ENCODE measurements at regions not wholly inside any gene's neighbourhood (a gene's known extent, or its start where the extent isn't known, plus 50 kb on each side); places are given as distances from the start of the nearest gene placed in this dataset.

DNA sequence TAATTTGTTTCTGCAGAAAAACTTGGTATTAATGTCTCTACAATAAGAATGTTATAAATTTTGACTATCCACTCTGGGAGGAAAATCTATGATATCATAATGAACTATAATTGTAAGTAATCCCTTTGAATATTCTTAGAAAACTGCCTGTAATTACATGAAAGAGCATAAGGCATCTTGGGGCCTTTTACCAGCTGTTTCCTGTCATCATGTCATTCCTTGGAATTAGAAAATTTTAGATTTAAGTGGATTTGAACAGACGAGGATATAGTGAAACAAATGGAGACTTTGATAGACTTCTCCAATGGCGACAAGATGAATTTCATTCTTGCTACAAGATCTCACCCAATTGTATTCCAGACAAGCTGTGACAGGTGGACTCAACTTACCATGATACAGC is 423.4 kb upstream of the FLRT2 start:
- TF ChIP-seq POLR2A (IDR thresholded peaks at IDR 0.05), result no peak
- TF ChIP-seq CTCF (IDR thresholded peaks at IDR 0.05), result no peak
- intact Hi-C loops (cut with DNase I), result no loop called here
- 73 to 84% (median 79%) methylated on average over 2 of the region's 2 CpGs for WGBS, 4 donors
- H3K4me1 ChIP-seq (replicated peaks in 1 of 2), result no peaks in the 10 kb centered on the region
- no peaks in the 10 kb centered on the region for H3K27me3 ChIP-seq
- no peaks in the 10 kb centered on the region for H3K9me3 ChIP-seq (replicated peaks in 1 of 3)
- no peak overlapping the region for H3K4me3 ChIP-seq
- no peak for DNase-seq
- no peak overlapping the region for H3K27ac ChIP-seq
- H3K36me3 ChIP-seq (replicated peaks in 1 of 2), result no peaks in the 10 kb centered on the region

DNA sequence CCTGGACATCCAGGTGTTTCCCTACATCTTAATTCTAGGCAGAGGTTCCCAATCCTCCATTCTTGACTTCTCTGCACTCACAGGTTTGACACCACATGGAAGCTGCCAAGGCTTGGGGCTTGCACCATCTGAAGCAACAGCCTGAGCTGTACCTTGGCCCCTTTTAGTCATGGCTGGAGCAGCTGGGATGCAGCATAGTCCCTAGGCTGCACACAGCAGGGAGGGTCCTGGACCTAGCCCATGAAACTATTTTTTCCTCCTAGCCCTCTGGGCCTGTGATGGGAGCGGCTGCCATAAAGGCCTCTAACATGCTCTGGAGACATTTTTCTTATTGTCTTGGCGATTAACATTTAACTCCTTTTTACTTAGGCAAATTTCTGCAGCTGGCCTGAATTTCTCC is 417.2 kb upstream of the FLRT2 start:
- 89 to 100% (median 93%) methylated on average over 2 of the region's 2 CpGs for WGBS, 4 donors
- TF ChIP-seq POLR2A (IDR thresholded peaks at IDR 0.05) (no peak), CTCF (IDR thresholded peaks at IDR 0.05) (no peak)
- Histone ChIP-seq H3K27me3 (no peaks in the 10 kb centered on the region), H3K4me3 (no peak overlapping the region), H3K4me1 (replicated peaks in 1 of 2) (no peaks in the 10 kb centered on the region), H3K36me3 (replicated peaks in 1 of 2) (no peaks in the 10 kb centered on the region), H3K27ac (no peak overlapping the region), H3K9me3 (replicated peaks in 1 of 3) (no peaks in the 10 kb centered on the region)
- intact Hi-C loops (cut with DNase I), result no loop called here
- DNase-seq, result no peak

GRCh38 chr14:85115921-85116320 is 414.0 kb upstream of the FLRT2 start:
- H3K27ac ChIP-seq, result no peak overlapping the region
- no peak for DNase-seq
- intact Hi-C loops (cut with DNase I), result no loop called here
- H3K27me3 ChIP-seq, result no peaks in the 10 kb centered on the region
- no peak overlapping the region for H3K4me3 ChIP-seq
- H3K9me3 ChIP-seq (replicated peaks in 1 of 3), result no peaks in the 10 kb centered on the region
- TF ChIP-seq CTCF (IDR thresholded peaks at IDR 0.05) (no peak), POLR2A (IDR thresholded peaks at IDR 0.05) (no peak)
- WGBS, 4 donors, result 45 to 69% (median 56%) methylated on average over 1 of the region's 1 CpG
- no peaks in the 10 kb centered on the region for H3K4me1 ChIP-seq (replicated peaks in 1 of 2)
- H3K36me3 ChIP-seq (replicated peaks in 1 of 2), result no peaks in the 10 kb centered on the region

GRCh38 chr14:85118274-85118673 is 411.7 kb upstream of the FLRT2 start:
- intact Hi-C loops (cut with DNase I), result no loop called here
- Histone ChIP-seq H3K27ac (no peak overlapping the region), H3K27me3 (no peaks in the 10 kb centered on the region), H3K4me3 (no peak overlapping the region), H3K4me1 (replicated peaks in 1 of 2) (no peaks in the 10 kb centered on the region), H3K9me3 (replicated peaks in 1 of 3) (no peaks in the 10 kb centered on the region), H3K36me3 (replicated peaks in 1 of 2) (no peaks in the 10 kb centered on the region)
- TF ChIP-seq POLR2A (IDR thresholded peaks at IDR 0.05) (no peak), CTCF (IDR thresholded peaks at IDR 0.05) (no peak)
- no peak for DNase-seq
- WGBS, 4 donors, result 35 to 56% (median 52%) methylated on average over 5 of the region's 5 CpGs
